Bronchial epithelial cell (primary cell): ENCODE measurements at regions not wholly inside any gene's neighbourhood (a gene's known extent, or its start where the extent isn't known, plus 50 kb on each side); places are given as distances from the start of the nearest gene placed in this dataset.

Experiments
- DNase-seq: peaks from one replicate; pipeline ENCODE4 v3.0.0-alpha.2; 2010; ENCODE audit warnings: low read depth
- FAIRE-seq: peaks from 2 replicates; lab custom pipeline; 2011; peaks lifted over from hg19 to GRCh38; lab: Jason Lieb, UNC
- H3K27me3 ChIP-seq: 2 replicates; pipeline ENCODE4 v1.5.1; 2011; ENCODE audit warnings: low read length; ENCODE audit not compliant: control insufficient read depth, insufficient read depth
- H3K36me3 ChIP-seq: 2 replicates; pipeline ENCODE4 v1.5.1; 2011; ENCODE audit warnings: low read length; ENCODE audit not compliant: control insufficient read depth, insufficient read depth
- H3K4me3 ChIP-seq: 2 replicates; pipeline ENCODE4 v1.5.1; 2011; ENCODE audit warnings: mild to moderate bottlenecking, low read depth, low read length, control low read depth
- TF ChIP-seq, protein P1 (sequence below): IDR thresholded peaks from 2 replicates; pipeline ENCODE4 v1.5.1; 2011; ENCODE audit warnings: mild to moderate bottlenecking, moderate library complexity, low read length, control low read depth, inconsistent platforms; ENCODE audit not compliant: insufficient read depth, severe bottlenecking

DNA sequence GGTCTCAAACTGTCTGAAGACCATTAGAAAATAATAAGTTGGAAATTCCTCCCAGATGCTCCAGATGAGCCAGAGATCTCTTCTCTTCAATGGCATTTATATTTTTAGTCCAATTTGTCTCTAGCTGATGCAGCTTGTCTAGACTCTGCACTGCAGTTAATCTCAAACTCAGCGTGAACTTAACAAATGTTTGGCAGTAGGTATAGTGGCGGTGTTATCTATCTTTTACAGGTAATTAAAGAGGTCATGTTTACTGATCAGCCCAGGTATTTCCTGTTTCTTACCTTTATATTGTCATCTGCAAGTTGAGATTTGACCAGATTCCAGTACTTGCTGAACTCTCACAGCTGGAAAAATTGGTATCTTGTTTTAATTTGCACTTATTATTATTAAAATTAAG is 1024.5 kb upstream of the ADGRL2 start:
- Histone ChIP-seq H3K36me3 (no peaks in the 10 kb centered on the region), H3K4me3 (no peak overlapping the region), H3K27me3 (no peaks in the 10 kb centered on the region)
- no peak for FAIRE-seq
- DNase-seq: peak; percentile 31
- TF ChIP-seq, protein P1, sequence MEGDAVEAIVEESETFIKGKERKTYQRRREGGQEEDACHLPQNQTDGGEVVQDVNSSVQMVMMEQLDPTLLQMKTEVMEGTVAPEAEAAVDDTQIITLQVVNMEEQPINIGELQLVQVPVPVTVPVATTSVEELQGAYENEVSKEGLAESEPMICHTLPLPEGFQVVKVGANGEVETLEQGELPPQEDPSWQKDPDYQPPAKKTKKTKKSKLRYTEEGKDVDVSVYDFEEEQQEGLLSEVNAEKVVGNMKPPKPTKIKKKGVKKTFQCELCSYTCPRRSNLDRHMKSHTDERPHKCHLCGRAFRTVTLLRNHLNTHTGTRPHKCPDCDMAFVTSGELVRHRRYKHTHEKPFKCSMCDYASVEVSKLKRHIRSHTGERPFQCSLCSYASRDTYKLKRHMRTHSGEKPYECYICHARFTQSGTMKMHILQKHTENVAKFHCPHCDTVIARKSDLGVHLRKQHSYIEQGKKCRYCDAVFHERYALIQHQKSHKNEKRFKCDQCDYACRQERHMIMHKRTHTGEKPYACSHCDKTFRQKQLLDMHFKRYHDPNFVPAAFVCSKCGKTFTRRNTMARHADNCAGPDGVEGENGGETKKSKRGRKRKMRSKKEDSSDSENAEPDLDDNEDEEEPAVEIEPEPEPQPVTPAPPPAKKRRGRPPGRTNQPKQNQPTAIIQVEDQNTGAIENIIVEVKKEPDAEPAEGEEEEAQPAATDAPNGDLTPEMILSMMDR: no peak

GRCh38 chr1:80769208-80769750 is 1031.5 kb upstream of the ADGRL2 start:
- H3K27me3 ChIP-seq: no peaks in the 10 kb centered on the region

DNA sequence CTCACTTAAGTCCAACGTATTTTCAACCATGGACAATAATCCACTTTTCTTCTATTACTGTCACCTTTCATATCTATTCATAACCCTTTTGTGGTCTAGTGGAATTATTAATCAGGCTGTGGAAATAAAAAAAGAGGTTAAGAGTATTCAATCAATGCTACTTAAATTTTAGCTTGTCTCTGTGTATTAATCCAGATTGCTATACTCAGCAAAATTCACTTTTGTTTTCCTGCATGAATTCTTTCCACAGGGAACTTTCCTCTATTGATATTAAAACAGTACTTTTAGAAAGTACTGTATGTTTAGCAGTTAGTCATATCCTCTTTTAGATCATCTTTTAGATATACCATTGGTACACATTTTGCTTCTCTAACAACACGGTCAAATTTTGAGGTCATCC is 1033.0 kb upstream of the ADGRL2 start:
- no peak for DNase-seq
- TF ChIP-seq, protein P1: no peak
- no peaks in the 10 kb centered on the region for H3K36me3 ChIP-seq
- no peak overlapping the region for H3K4me3 ChIP-seq
- no peaks in the 10 kb centered on the region for H3K27me3 ChIP-seq
- no peak for FAIRE-seq

More at GRCh38 chr1:80769208-80769750, 1031.5 kb upstream of the ADGRL2 start:
- no peaks in the 10 kb centered on the region for H3K36me3 ChIP-seq
- FAIRE-seq (no peak), DNase-seq (no peak)
- no peak overlapping the region for H3K4me3 ChIP-seq
- TF ChIP-seq, protein P1: no peak

GRCh38 chr1:80759354-80759753 is 1041.4 kb upstream of the ADGRL2 start:
- DNase-seq (no peak), FAIRE-seq (no peak)
- Histone ChIP-seq H3K36me3 (no peaks in the 10 kb centered on the region), H3K4me3 (no peak overlapping the region), H3K27me3 (no peaks in the 10 kb centered on the region)
- TF ChIP-seq, protein P1: no peak

DNA sequence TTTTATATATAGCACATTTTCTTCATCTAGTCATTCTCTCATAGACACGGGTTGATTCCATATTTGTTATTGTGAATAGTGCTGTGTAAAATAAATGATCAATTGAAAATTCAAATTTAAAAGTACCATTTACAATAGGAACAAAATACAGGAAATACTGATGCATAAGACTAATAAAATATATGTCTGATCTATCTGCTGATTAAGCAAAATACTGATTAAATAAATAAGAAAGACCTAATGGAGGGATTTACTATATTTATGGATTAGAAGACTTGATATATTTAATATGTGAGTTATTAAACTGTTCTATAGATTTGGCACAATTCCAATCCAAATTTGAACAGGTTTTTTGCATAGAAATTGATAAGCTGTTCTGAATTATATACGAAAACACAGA is 1044.8 kb upstream of the ADGRL2 start:
- TF ChIP-seq, protein P1: no peak
- DNase-seq (no peak), FAIRE-seq (no peak)

DNA sequence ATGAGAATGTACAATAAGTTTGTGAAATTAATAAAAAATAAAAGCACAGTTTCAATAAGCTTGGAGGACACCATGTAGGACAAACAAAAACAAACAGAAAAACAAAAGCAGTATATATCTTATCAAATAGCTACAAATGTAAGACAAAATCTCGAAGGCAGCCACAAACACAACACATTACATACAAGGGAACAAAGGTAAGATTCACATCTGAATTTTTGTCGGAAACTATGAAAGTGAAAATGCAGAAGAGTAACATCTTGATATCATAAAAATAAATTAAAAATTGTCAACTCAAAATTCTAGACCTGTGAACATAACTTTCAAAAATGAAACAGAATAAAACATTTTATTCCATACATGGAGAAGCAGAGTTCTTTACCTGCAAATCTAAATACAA is 1049.5 kb upstream of the ADGRL2 start:
- Histone ChIP-seq H3K36me3 (no peaks in the 10 kb centered on the region), H3K4me3 (no peak overlapping the region), H3K27me3 (no peaks in the 10 kb centered on the region)
- TF ChIP-seq, protein P1: no peak
- FAIRE-seq (no peak), DNase-seq (no peak)

More for the DNA sequence above, 1044.8 kb upstream of the ADGRL2 start:
- H3K4me3 ChIP-seq: no peak overlapping the region
- H3K27me3 ChIP-seq: no peaks in the 10 kb centered on the region
- no peaks in the 10 kb centered on the region for H3K36me3 ChIP-seq
